ENCODE measurements at regions not wholly inside any gene's neighbourhood (a gene's known extent, or its start where the extent isn't known, plus 50 kb on each side); places are given as distances from the start of the nearest gene placed in this dataset.

DNA sequence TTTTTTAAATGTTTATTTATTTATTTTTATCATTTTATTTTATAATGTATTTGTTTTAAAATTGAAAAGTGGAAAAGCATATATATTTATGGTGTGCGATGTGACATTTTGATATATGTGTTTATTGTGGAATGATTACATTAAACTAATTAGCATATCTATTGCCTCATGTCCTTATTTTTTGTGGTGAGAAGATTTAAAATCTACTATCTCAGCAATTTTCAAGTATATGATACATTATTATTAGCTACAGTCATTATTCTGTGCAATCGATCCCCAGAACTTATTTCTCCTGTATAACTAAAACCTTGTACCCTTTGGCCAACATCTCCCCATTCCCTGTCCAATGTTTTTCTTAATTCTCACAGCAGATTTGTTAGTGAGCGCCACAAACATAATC is 115.6 kb upstream of the SHH start:
- TF ChIP-seq, protein P1, sequence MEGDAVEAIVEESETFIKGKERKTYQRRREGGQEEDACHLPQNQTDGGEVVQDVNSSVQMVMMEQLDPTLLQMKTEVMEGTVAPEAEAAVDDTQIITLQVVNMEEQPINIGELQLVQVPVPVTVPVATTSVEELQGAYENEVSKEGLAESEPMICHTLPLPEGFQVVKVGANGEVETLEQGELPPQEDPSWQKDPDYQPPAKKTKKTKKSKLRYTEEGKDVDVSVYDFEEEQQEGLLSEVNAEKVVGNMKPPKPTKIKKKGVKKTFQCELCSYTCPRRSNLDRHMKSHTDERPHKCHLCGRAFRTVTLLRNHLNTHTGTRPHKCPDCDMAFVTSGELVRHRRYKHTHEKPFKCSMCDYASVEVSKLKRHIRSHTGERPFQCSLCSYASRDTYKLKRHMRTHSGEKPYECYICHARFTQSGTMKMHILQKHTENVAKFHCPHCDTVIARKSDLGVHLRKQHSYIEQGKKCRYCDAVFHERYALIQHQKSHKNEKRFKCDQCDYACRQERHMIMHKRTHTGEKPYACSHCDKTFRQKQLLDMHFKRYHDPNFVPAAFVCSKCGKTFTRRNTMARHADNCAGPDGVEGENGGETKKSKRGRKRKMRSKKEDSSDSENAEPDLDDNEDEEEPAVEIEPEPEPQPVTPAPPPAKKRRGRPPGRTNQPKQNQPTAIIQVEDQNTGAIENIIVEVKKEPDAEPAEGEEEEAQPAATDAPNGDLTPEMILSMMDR (IDR thresholded peaks at IDR 0.05) = no peak

DNA sequence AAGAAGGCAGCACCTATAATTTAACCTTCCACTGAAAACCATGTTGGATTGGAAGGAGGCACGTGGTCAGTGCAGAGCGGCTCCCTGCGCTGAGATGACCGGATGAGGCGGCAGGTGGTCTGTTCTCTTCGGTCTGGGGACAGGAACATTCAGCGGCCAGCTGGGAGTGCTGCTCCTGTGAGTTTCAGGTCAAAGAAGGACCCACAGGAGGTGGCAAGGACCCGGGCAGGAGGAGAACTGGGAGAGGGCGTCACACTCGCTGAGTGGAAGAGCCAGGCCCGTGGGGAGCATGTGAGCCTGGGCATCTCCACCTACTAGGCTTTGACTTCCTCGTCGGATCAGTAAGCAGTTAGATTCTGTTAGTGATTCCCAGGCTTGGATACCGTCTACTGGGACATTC is 113.4 kb upstream of the SHH start:
- TF ChIP-seq, protein P1 (IDR thresholded peaks at IDR 0.05) = no peak

DNA sequence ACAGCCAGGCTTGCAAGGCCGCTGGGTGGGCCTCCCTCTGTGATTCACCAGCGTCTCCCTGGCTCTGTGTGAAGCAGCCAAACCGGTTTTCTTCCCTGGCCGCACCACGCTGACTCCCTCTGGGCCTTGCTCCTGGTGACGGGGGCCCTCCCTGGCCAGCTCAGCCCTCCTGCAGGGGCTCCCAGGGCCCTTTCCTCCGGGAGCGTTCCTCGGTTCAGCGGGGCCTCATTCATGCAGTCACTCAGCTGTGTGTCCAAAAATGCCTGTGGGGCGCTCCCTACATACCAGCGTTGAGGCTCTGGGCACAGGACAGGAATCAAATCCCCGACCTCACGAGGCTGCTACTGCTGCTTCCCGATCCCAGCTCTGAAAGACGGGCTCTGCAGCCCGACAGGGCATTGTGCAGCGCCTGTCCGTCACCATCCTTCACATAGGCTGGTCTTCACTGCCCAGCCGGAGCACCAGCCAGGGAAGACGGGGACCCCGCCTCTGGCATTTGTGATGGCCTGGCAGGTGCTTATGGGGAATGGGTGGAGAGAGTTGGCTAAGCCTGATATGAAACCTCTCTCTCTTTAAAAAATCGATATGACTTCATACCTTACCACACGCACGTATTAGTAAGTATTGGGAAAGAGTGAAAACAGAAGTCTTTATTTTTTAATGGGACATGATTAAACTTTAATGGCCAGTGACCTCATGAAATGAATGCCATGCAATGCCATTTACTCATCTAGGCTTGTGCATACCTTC is 110.0 kb upstream of the SHH start:
- TF ChIP-seq, protein P1 (IDR thresholded peaks at IDR 0.05) = no peak

DNA sequence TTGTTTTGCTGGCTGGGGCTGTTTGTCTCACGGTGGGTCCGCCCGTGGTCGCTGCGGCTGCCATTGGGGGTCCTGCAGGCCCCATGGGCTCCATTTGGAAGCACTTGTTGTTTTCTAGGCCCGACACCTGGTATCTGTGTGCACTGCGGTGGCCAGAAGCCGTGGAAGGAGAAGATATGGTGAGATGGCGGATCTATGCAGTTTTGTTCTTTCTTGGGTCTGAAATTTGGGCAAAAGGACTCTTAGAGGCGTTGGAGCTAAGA is 109.5 kb upstream of the SHH start:
- TF ChIP-seq, protein P1 (IDR thresholded peaks at IDR 0.05) = no peak

DNA sequence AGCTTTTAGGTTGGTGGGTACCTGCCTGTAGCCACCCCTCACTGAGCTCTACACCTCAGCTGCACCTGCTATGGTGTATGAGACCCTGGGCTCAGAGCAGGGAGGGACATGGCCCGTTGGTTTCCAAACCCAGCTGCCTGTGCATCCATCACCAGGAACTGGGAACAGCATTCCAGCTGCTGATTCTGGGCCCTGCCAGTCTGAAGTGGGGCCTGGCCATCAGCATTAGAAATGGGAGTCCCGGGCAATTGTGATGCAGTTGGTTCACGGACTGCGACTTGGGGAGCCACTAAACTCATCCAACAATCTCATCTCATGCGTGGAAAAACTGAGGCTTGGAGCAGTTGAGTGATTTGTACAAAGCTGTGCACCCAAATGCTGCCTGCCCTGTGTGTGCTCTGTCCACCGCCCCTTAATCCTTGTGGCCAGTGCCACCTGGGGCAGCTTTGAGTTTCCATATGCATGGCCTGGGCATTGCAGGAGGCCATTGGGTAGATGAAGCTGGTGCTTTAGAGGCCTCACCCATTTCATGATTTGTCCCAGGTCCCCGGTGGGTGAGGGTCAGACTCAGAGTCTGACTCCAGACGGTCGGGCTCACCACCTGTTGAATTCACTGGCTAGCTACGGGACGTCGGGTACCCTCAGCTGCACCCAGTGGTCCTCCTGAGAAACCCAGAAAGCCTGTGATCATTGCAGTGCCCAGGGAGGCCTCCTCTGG is 109.0 kb upstream of the SHH start:
- TF ChIP-seq, protein P1 (IDR thresholded peaks at IDR 0.05) = no peak

DNA sequence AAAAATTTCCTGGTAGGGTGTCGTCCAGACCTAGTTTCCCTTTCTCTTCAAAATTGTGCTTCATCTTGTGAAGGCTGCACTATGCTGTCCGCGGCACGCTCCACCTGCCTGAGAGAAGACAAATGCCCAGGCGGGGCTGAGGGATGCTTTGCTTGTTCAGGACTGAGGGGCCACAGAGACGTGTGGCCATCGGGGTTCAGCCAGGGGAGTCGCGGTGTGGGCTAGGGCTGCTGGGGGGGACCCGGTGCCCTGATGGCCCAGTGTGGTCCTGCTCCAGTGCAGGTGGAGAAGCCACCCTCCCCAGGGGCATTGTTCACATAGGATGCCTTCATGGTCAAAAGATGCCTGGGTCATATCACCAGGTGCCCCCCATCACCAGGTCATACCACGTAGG is 107.8 kb upstream of the SHH start:
- TF ChIP-seq, protein P1 (IDR thresholded peaks at IDR 0.05) = no peak

DNA sequence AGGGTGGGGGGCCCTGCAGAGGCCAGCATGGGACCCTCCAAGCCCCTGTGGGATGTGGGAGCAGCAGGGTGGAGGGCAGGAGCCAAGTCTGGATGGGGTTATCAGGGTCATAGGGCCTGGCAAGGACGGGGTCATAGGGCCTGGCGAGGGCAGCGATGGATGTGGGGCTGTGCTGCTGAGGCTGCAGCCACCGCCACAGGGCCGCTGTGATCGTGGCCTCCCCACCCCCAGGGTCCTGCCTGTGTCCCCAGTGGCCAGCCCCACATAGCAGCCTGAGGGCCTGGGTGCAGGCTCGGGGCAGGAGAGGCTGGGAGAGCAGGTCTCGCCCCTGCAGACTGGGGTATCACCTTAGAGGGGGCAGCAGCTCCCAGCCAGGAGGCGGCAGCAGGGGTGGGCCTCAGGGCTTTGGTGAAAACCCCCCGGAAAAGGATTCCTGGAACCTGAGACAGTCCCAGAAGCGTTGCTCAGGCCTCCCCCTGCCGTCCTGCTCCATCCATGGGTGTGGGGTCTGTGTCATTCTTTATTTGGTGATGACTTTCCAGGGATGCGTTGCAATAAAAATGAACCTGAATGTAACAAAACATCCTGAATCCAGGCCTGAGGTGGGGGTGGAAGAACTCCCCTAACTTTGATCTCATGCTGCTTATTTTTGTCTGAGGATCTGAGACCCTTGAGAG is 107.3 kb upstream of the SHH start:
- TF ChIP-seq, protein P1 (IDR thresholded peaks at IDR 0.05) = no peak
